ENCODE measurements at regions not wholly inside any gene's neighbourhood (a gene's known extent, or its start where the extent isn't known, plus 50 kb on each side); places are given as distances from the start of the nearest gene placed in this dataset.

- ChIA-PET POLR2A (no interaction called here), CTCF (no interaction called here)
- ATAC-seq (no peak), DNase-seq (ENCODE audit: low read depth in 1 of 2, low spot score in 1 of 2) (no peak), FAIRE-seq (no peak)
- no peak overlapping the region for H3K4me3 ChIP-seq
- TF ChIP-seq POLR2AphosphoS2 (conservative IDR thresholded peaks at IDR 0.05; ENCODE audit: low read length) (no peak), ZSCAN20 (CRISPR knock-in tag; IDR thresholded peaks at IDR 0.05) (no peak), BHLHE40 (IDR thresholded peaks at IDR 0.05; ENCODE audit: low read depth, low read length) (no peak), CEBPB (IDR thresholded peaks at IDR 0.05) (no peak), TP53 (CRISPR knock-in tag; IDR thresholded peaks at IDR 0.05) (no peak), CHD4 (IDR thresholded peaks at IDR 0.05; ENCODE audit: borderline replicate concordance) (no peak), TFCP2L1 (CRISPR knock-in tag; IDR thresholded peaks at IDR 0.05) (no peak), PBX3 (IDR thresholded peaks at IDR 0.05) (no peak), E2F6 (IDR thresholded peaks at IDR 0.05; ENCODE audit: borderline replicate concordance, low read depth) (no peak)
- TF ChIP-seq, protein P1, sequence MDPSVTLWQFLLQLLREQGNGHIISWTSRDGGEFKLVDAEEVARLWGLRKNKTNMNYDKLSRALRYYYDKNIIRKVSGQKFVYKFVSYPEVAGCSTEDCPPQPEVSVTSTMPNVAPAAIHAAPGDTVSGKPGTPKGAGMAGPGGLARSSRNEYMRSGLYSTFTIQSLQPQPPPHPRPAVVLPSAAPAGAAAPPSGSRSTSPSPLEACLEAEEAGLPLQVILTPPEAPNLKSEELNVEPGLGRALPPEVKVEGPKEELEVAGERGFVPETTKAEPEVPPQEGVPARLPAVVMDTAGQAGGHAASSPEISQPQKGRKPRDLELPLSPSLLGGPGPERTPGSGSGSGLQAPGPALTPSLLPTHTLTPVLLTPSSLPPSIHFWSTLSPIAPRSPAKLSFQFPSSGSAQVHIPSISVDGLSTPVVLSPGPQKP (IDR thresholded peaks at IDR 0.05; ENCODE audit: low read depth, low read length), result no peak
- TF ChIP-seq, protein P2, sequence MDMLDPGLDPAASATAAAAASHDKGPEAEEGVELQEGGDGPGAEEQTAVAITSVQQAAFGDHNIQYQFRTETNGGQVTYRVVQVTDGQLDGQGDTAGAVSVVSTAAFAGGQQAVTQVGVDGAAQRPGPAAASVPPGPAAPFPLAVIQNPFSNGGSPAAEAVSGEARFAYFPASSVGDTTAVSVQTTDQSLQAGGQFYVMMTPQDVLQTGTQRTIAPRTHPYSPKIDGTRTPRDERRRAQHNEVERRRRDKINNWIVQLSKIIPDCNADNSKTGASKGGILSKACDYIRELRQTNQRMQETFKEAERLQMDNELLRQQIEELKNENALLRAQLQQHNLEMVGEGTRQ (IDR thresholded peaks at IDR 0.05), result no peak
- H3K4me1 ChIP-seq, result no peaks in the 10 kb centered on the region
- no peaks in the 10 kb centered on the region for H3K9me3 ChIP-seq
- no peak overlapping the region for H3K27ac ChIP-seq
- H3K4me2 ChIP-seq, result no peak overlapping the region
- WGBS (ENCODE audit: missing lambda C conversion rate), result 0% methylated on average over 1 of the region's 1 CpG
Observed at GRCh38 chr13:91115776-91116175, 231.7 kb upstream of the MIR17HG start.

DNA sequence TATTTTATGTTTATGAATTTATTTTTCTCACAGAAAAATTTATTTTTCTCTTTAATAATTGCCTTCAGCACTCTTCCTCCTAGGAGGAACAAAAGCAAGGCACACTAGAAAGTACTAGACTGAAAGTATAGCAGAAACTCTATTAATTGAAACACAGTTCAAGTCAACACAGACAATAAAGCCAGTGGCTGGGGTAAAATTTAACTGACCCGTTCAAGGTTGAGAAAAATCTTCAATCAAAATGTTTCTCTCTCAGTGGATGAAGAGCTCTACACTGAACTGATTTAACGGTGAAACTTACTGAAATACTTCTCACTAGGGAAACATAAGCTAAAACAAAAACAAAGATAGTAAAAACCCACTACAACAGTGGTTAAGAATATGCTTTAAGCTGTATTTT is 230.1 kb upstream of the MIR17HG start:
- Histone ChIP-seq H3K27ac (no peak overlapping the region), H3K4me3 (no peak overlapping the region), H3K4me1 (no peaks in the 10 kb centered on the region), H3K4me2 (no peak overlapping the region), H3K9me3 (no peaks in the 10 kb centered on the region)
- DNase-seq (ENCODE audit: low read depth in 1 of 2, low spot score in 1 of 2) (no peak), ATAC-seq (no peak), FAIRE-seq (no peak)
- no peak for TF ChIP-seq CBX2 (IDR thresholded peaks at IDR 0.05; ENCODE audit: borderline replicate concordance, low read depth)
- TF ChIP-seq RFX5 (IDR thresholded peaks at IDR 0.05), result no peak
- no peak for TF ChIP-seq ZC3H11A (IDR thresholded peaks at IDR 0.05)
- no peak for TF ChIP-seq HDAC2 (IDR thresholded peaks at IDR 0.05)
- no peak for TF ChIP-seq TP53 (CRISPR knock-in tag; IDR thresholded peaks at IDR 0.05)
- no peak for TF ChIP-seq GATA3 (IDR thresholded peaks at IDR 0.05; ENCODE audit: borderline replicate concordance)
- no peak for TF ChIP-seq FOSB (CRISPR knock-in tag; IDR thresholded peaks at IDR 0.05)
- TF ChIP-seq EHMT2 (IDR thresholded peaks at IDR 0.05; ENCODE audit: low read depth), result no peak
- no peak for TF ChIP-seq MYC (IDR thresholded peaks at IDR 0.05; ENCODE audit: borderline replicate concordance, low read length)
- no peak for TF ChIP-seq HEYL (CRISPR knock-in tag; IDR thresholded peaks at IDR 0.05)
- no peak for TF ChIP-seq ATOH8 (CRISPR knock-in tag; IDR thresholded peaks at IDR 0.05; ENCODE audit: low read depth)
- 11% methylated on average over 2 of the region's 2 CpGs for WGBS (ENCODE audit: missing lambda C conversion rate)
- CTCF ChIA-PET, result no interaction called here
- POLR2A ChIA-PET, result no interaction called here

DNA sequence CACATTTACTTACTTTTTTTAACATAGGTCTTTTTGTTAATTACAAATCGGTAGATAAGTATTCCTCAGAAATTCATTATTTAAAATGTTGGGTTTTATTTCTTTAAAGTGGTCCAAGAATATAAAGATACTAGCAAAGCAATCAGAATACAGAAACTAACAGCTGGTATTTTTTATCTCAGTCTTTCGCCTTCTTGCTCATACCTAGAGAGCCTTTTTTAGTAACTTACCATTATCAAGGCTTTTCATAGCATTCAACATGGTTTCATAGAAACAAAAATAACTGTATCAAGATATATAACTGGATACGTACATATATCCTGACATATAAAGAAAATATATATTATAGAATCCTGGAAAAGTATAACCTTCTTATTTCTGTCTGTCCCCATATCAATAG is 227.8 kb upstream of the MIR17HG start:
- no peak overlapping the region for H3K27ac ChIP-seq
- no peak overlapping the region for H3K4me2 ChIP-seq
- no peaks in the 10 kb centered on the region for H3K4me1 ChIP-seq
- CTCF ChIA-PET, result no interaction called here
- no peak for DNase-seq (ENCODE audit: low read depth in 1 of 2, low spot score in 1 of 2)
- no peak for TF ChIP-seq SREBF2 (IDR thresholded peaks at IDR 0.05)
- ATAC-seq, result no peak
- no peaks in the 10 kb centered on the region for H3K9me3 ChIP-seq
- WGBS (ENCODE audit: missing lambda C conversion rate), result 12% methylated on average over 3 of the region's 3 CpGs
- POLR2A ChIA-PET, result no interaction called here
- H3K4me3 ChIP-seq, result no peak overlapping the region
- FAIRE-seq, result no peak
